ENCODE measurements at regions not wholly inside any gene's neighbourhood (a gene's known extent, or its start where the extent isn't known, plus 50 kb on each side); places are given as distances from the start of the nearest gene placed in this dataset.

DNA sequence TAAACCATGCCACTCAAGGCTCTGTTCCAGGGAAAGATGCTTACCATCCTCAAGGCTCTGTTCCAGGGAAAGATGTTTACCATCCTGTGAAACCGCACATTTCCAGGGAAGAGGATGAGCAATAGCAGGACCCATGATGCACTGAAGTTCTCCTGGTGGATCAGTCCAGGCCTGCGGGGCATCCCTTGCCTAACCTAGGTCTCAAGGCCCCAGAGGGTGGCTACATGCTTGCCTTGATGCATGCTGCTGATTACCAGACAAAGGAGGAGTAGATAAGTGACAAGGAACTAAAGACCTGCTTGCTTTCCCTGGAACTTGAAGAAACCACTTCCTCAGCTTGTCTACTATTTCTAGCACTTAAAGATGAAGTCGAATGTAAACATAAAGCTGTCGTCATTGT is 111.0 kb upstream of the LINC00305 start:
- TF ChIP-seq CTCF (conservative IDR thresholded peaks at IDR 0.05 in 1 of 2, IDR thresholded peaks at IDR 0.05 in 1 of 2; ENCODE audit: low read depth in 1 of 2, low read length in 2 of 2), result no peak
- no peak for TF ChIP-seq EZH2 (IDR thresholded peaks at IDR 0.05; ENCODE audit: low read length, missing control alignments)

All from fibroblast of lung (primary cell).